NT2/D1 (cell line): ENCODE measurements at regions not wholly inside any gene's neighbourhood (a gene's known extent, or its start where the extent isn't known, plus 50 kb on each side); places are given as distances from the start of the nearest gene placed in this dataset.

Source experiments
- SUZ12 ChIP-seq: IDR thresholded peaks from 2 replicates; pipeline ENCODE4 v1.6.1; 2011; ENCODE audit not compliant: insufficient read length, insufficient read depth; ENCODE audit errors: extremely low read depth
- YY1 ChIP-seq: IDR thresholded peaks from 2 replicates; pipeline ENCODE4 v1.6.1; 2011; ENCODE audit not compliant: insufficient read length, insufficient read depth

DNA sequence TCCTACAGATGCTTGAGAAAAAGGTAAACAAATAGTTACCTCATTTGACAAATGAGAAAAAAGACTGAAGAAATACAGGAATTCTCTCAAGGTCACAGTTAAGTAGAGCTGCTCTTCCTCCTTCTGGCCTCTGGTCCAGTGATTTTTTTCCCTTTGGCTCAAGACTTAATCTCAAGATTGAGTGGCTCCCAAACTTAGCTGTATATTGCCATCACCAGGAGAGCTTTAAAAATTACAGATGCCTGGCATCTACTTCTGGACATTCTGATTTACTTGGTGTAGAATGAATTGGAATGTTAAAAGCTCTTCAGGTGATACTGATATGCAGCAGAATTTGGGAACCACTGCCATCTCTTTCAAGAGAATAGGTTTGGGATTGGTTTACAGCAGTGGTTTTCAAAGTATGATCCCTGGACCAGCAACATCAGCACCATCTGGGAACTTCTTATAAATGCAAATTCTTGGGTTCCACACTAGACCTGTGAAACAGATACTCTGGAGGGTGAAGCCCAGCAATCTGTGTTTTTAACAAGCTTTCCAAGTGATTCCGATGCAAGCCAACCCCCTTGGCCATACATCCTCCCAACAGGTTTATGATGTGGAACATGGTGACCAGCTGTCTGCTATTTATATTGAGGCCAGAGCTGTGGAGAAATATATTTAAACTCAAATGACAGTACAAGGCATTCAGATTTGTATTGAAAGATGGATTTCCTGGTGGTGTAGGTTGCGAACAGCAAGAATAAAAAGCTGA is 333.0 kb upstream of the RARB start:
- no peak for TF ChIP-seq YY1
- no peak for TF ChIP-seq SUZ12
